Trophoblast cell (in vitro differentiated cells and primary cell): ENCODE measurements at regions not wholly inside any gene's neighbourhood (a gene's known extent, or its start where the extent isn't known, plus 50 kb on each side); places are given as distances from the start of the nearest gene placed in this dataset.

Experiments used
- DNase-seq, 2 donors: peaks; one replicate each; pipeline ENCODE4 v3.0.0-alpha.2; 2016
- H2AFZ ChIP-seq: 2 replicates; pipeline ENCODE4 v1.6.1; 2013; ENCODE audit warnings: low read length, moderate library complexity, mild to moderate bottlenecking; ENCODE audit not compliant: insufficient read depth, poor library complexity
- H2AK5ac ChIP-seq: 2 replicates; pipeline ENCODE4 v1.6.1; 2013; ENCODE audit warnings: mild to moderate bottlenecking, low read length
- H2BK120ac ChIP-seq: 2 replicates; pipeline ENCODE4 v1.6.1; 2013; ENCODE audit warnings: low read length, mild to moderate bottlenecking, moderate library complexity; ENCODE audit not compliant: insufficient read depth, poor library complexity
- H2BK12ac ChIP-seq: 2 replicates; pipeline ENCODE4 v1.6.1; 2013; ENCODE audit warnings: mild to moderate bottlenecking, low read length, moderate library complexity
- H2BK5ac ChIP-seq: 2 replicates; pipeline ENCODE4 v1.6.1; 2013; ENCODE audit warnings: low read length, low read depth, moderate library complexity, mild to moderate bottlenecking; ENCODE audit not compliant: poor library complexity
- H3K14ac ChIP-seq: 2 replicates; pipeline ENCODE4 v1.6.1; 2013; ENCODE audit warnings: mild to moderate bottlenecking, low read length
- H3K18ac ChIP-seq: 2 replicates; pipeline ENCODE4 v1.6.1; 2013; ENCODE audit warnings: mild to moderate bottlenecking, low read length
- H3K23ac ChIP-seq: 2 replicates; pipeline ENCODE4 v1.6.1; 2013; ENCODE audit warnings: low read length
- H3K27ac ChIP-seq: 2 replicates; pipeline ENCODE4 v1.5.1; 2013; ENCODE audit warnings: low read depth, mild to moderate bottlenecking, inconsistent platforms, low read length, moderate library complexity
- H3K27me3 ChIP-seq: 2 replicates; pipeline ENCODE4 v1.6.1; 2013; ENCODE audit warnings: inconsistent platforms, mild to moderate bottlenecking, low read length, moderate library complexity; ENCODE audit not compliant: insufficient read depth
- H3K36me3 ChIP-seq, 2 experiments: 1 replicate in 1 of 2; 2 replicates in 1 of 2; pipeline ENCODE4 v1.6.1; 2013; ENCODE audit warnings: low read length in 2 of 2, mild to moderate bottlenecking in 2 of 2, moderate library complexity in 1 of 2; ENCODE audit not compliant: insufficient read depth in 2 of 2, control insufficient read depth in 1 of 2
- H3K4ac ChIP-seq: 2 replicates; pipeline ENCODE4 v1.6.1; 2013; ENCODE audit warnings: low read depth, mild to moderate bottlenecking, low read length, moderate library complexity
- H3K4me1 ChIP-seq, 2 experiments: 1 replicate in 1 of 2; 2 replicates in 1 of 2; pipeline ENCODE4 v1.6.1; 2013; ENCODE audit warnings: low read length in 2 of 2, mild to moderate bottlenecking in 2 of 2, moderate library complexity in 1 of 2; ENCODE audit not compliant: insufficient read depth in 2 of 2, control insufficient read depth in 1 of 2
- H3K4me2 ChIP-seq: 2 replicates; pipeline ENCODE4 v1.6.1; 2013; ENCODE audit warnings: inconsistent platforms, mild to moderate bottlenecking, low read length, moderate library complexity
- H3K4me3 ChIP-seq: 2 replicates; pipeline ENCODE4 v1.5.1; 2013; ENCODE audit warnings: mild to moderate bottlenecking, low read depth, low read length, inconsistent platforms
- H3K79me1 ChIP-seq: one replicate; pipeline ENCODE4 v1.6.1; 2013; ENCODE audit warnings: low read length
- H3K79me2 ChIP-seq: 2 replicates; pipeline ENCODE4 v1.6.1; 2013; ENCODE audit warnings: low read length, mild to moderate bottlenecking; ENCODE audit not compliant: control insufficient read depth, insufficient read depth, poor library complexity
- H3K9ac ChIP-seq: 2 replicates; pipeline ENCODE4 v1.6.1; 2013; ENCODE audit warnings: mild to moderate bottlenecking, low read length
- H3K9me3 ChIP-seq: 2 replicates; pipeline ENCODE4 v1.6.1; 2013; ENCODE audit warnings: low read depth, mild to moderate bottlenecking, control low read depth, inconsistent platforms, low read length; ENCODE audit not compliant: insufficient read depth
- H4K12ac ChIP-seq: 2 replicates; pipeline ENCODE4 v1.6.1; 2013; ENCODE audit warnings: low read depth, mild to moderate bottlenecking, low read length, moderate library complexity
- H4K8ac ChIP-seq: 2 replicates; pipeline ENCODE4 v1.6.1; 2013; ENCODE audit warnings: low read depth, mild to moderate bottlenecking, low read length, moderate library complexity
- H4K91ac ChIP-seq: one replicate; pipeline ENCODE4 v1.6.1; 2013; ENCODE audit warnings: low read depth, mild to moderate bottlenecking, low read length, moderate library complexity
- WGBS: extraction: QIAGEN DNeasy Blood & Tissue Kit; methylation state at CpG from one replicate; pipeline ENCODE4 v1.1.7; 2013; ENCODE audit warnings: missing lambda C conversion rate; ENCODE audit not compliant: insufficient read length, insufficient coverage; ENCODE audit errors: extremely low coverage; 5-methylcytosine and 5-hydroxymethylcytosine counted together

DNA sequence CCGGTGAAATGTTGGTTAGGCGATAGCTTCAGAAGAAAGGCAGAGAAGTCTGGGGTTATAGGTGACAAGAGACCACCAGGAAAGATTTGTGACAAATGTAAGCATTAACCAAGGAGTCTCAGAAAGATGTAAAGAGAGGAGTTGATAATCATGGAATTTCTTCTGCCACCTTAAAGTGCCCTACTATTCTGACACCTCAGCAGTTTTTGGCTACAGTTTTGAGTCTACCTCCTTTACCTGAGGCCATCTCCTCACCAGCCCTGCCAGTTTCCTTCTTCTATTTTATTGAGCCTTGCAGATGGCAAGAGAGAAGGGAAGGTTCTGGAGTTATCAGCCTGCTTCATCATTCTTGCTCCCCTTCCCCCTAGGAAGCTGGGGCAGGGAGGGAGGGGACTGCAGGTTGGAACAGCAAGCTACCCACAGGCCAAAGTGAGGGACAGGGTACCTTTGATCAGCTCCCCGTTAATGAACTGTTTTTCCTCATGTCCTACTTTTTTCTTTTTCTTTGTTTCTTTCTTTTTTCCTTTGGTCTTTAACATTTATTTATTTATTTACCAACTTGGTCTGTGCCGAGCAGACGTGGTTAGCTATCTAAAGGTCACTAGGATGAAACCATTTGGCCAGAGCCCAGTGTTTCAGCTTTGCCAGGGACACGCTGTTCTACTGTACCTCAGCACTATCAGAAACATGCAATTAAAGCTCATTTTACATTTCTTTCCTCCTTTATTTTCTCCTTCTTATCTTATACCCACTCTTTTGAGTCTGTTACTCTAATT lies 438.7 kb upstream of the AR start:
- Histone ChIP-seq H4K8ac (no peak overlapping the region), H2BK12ac (no peak overlapping the region), H2AFZ (no peak overlapping the region), H3K4ac (no peak overlapping the region), H3K18ac (no peak overlapping the region), H3K9me3 (no peaks in the 10 kb centered on the region), H2AK5ac (no peak overlapping the region), H4K91ac (no peak overlapping the region), H3K4me1 (no peaks in the 10 kb centered on the region), H2BK120ac (no peak overlapping the region), H3K23ac (no peak overlapping the region), H3K9ac (no peak overlapping the region), H3K27ac (no peak overlapping the region), H2BK5ac (no peak overlapping the region), H3K14ac (no peak overlapping the region), H3K79me1 (no peaks in the 10 kb centered on the region), H3K36me3 (no peaks in the 10 kb centered on the region), H3K27me3 (no peaks in the 10 kb centered on the region), H3K4me3 (no peak overlapping the region), H3K4me2 (no peak overlapping the region), H4K12ac (no peak overlapping the region), H3K79me2 (no peaks in the 10 kb centered on the region)
- no CpG with 5 or more reads among the region's 6 CpGs for WGBS
- DNase-seq: no peak

DNA sequence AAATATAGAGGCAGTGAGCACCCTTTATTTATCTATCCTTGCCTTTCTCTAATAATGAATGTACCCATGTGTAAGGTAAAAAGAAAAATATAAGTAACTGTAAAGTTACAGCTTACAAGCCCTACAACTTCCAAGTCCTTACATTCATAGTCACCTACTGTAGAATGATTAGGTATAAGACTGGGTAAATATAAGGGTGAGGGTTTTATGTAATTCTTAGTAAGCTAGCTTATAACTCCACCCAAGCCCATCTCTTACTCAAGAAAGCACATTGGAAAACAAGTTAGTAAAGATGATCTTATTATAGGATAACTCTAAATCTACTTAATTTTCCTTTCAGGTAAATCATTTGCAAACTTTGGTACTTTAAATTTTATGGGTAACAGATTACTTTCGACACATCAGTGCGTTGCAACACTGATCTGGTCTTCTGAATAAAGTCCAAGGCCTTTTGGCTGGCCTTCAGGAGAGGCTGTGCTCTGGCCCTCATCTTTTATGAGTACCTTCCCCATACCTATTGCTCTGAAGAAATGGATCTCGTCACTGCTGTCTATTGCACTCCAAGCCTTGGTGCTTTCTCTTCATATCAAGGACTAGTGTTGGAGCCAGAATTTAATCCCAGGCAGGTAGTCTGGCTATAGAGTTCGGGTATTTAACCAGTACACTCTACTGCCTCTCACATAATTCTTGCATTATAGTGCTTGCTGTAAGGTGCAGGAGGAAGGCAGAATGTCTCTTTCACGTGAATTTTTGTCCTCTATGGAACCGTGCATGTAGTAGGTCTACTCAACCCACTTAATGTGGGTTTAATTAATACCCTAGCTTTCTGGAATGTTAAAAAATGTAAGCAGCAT lies 443.6 kb upstream of the AR start:
- Histone ChIP-seq H4K91ac (no peak overlapping the region), H3K4me1 (no peaks in the 10 kb centered on the region), H4K12ac (no peak overlapping the region), H2AK5ac (no peak overlapping the region), H2AFZ (no peak overlapping the region), H3K18ac (no peak overlapping the region), H2BK12ac (no peak overlapping the region), H3K14ac (no peak overlapping the region), H3K23ac (no peak overlapping the region), H3K4me2 (no peak overlapping the region), H3K4me3 (no peak overlapping the region), H4K8ac (no peak overlapping the region), H3K9ac (no peak overlapping the region), H3K27me3 (no peaks in the 10 kb centered on the region), H3K9me3 (no peaks in the 10 kb centered on the region), H3K79me2 (no peaks in the 10 kb centered on the region), H3K27ac (no peak overlapping the region), H2BK5ac (no peak overlapping the region), H3K4ac (no peak overlapping the region), H2BK120ac (no peak overlapping the region), H3K79me1 (no peaks in the 10 kb centered on the region), H3K36me3 (no peaks in the 10 kb centered on the region)
- DNase-seq: no peak
- WGBS: no CpG with 5 or more reads among the region's 6 CpGs

DNA sequence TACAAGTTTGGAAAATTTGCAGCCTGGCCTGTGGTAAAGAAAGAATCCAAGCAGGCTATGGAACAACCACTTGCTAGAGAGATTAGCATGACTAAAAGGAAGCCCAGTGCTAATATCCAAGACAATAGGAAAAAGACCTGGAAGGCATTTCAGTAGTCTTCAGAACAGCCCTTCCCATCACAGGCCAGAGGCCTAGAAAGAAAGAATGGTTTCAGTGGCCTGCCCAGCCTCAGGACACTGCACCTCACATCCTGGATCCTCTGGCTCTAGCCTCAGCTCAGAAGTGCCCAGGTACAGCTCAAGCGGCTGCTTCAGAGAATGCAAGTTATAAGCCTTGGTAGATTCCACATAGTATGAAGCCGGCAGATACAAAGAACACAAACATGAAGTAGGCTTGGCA lies 449.8 kb upstream of the AR start:
- no peak overlapping the region for H3K4me3 ChIP-seq
- no peaks in the 10 kb centered on the region for H3K4me1 ChIP-seq
- H2BK5ac ChIP-seq: no peak overlapping the region
- peaks cover 1% of the 10 kb centered on the region for H3K9me3 ChIP-seq
- H3K36me3 ChIP-seq: no peaks in the 10 kb centered on the region
- no CpG with 5 or more reads among the region's 2 CpGs for WGBS
- no peaks in the 10 kb centered on the region for H3K27me3 ChIP-seq
- H2AFZ ChIP-seq: no peak overlapping the region
- no peak overlapping the region for H4K12ac ChIP-seq
- H2BK12ac ChIP-seq: no peak overlapping the region
- no peak overlapping the region for H3K14ac ChIP-seq
- no peak for DNase-seq
- H3K27ac ChIP-seq: no peak overlapping the region
- no peak overlapping the region for H3K18ac ChIP-seq
- no peak overlapping the region for H3K9ac ChIP-seq
- no peak overlapping the region for H3K4ac ChIP-seq
- H3K23ac ChIP-seq: no peak overlapping the region
- H3K79me2 ChIP-seq: no peaks in the 10 kb centered on the region
- no peak overlapping the region for H4K8ac ChIP-seq
- no peak overlapping the region for H2BK120ac ChIP-seq
- H2AK5ac ChIP-seq: no peak overlapping the region
- H3K79me1 ChIP-seq: no peaks in the 10 kb centered on the region
- no peak overlapping the region for H4K91ac ChIP-seq
- no peak overlapping the region for H3K4me2 ChIP-seq

DNA sequence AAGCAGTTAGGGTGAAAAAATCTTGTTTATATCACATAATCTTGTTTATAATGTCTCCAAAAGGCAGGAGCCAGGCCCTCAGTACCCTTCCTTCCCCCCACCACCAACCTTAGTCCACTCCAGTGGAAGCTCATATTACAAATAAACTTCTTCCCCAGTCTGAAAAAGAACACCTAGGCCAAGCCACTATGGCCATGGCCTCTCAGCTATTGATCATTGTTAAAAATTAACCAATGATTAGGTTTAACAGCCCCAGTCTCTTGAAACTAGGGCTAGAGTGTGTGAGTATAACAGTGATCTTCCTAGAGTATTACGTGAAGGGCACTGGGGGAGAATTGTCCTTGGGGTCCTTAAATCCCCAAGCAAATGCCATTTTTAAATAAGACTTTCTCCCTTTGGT lies 411.9 kb upstream of the EDA2R start:
- Histone ChIP-seq H4K91ac (no peak overlapping the region), H3K9ac (no peak overlapping the region), H3K14ac (no peak overlapping the region), H3K23ac (no peak overlapping the region), H4K12ac (no peak overlapping the region), H3K27me3 (no peaks in the 10 kb centered on the region), H3K18ac (no peak overlapping the region), H3K9me3 (no peaks in the 10 kb centered on the region), H3K79me1 (no peaks in the 10 kb centered on the region), H2BK5ac (no peak overlapping the region), H3K36me3 (no peaks in the 10 kb centered on the region), H3K4ac (no peak overlapping the region), H3K4me1 (no peaks in the 10 kb centered on the region), H3K79me2 (no peaks in the 10 kb centered on the region), H4K8ac (no peak overlapping the region), H2AFZ (no peak overlapping the region), H2BK120ac (no peak overlapping the region), H2AK5ac (no peak overlapping the region), H3K27ac (no peak overlapping the region), H2BK12ac (no peak overlapping the region), H3K4me3 (no peak overlapping the region), H3K4me2 (no peak overlapping the region)
- DNase-seq: no peak
- no CpG with 5 or more reads among the region's 1 CpG for WGBS
